ENCODE measurements at regions not wholly inside any gene's neighbourhood (a gene's known extent, or its start where the extent isn't known, plus 50 kb on each side); places are given as distances from the start of the nearest gene placed in this dataset.

DNA sequence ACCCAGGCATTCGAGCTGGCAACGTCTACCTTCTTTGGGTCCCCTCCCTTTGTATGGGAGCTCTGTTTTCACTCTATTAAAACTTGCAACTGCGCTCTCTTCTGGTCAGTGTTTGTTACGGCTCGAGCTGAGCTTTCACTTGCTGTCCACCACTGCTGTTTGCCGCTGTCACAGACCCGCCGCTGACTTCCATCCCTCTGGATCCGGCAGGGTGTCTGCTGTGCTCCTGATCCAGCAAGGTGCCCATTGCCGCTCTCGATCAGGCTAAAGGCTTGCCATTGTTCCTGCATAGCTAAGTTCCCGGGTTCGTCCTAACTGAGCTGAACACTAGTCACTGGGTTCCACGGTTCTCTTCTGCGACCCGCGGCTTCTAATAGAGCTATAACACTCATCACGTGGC, 183.5 kb upstream of the GALNTL6 start:
- no peak for FAIRE-seq

DNA sequence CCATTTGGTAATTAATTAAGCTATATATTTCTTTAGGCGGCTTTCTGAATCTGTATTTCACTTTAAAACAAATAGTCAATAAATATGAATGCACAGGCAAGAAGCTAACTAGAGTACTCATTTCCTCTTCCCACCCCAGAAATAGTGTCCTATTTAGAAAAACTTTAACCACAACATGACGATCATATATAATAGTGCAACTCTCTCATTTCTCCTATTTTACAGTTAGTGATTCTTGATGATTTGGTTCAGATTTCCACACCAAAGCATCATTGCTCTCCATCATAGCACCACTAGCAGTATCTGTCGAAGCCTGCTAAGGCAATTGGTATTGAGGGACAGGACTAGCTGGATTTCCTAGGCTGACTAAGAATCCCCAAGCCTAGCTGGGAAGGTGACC, 184.0 kb upstream of the GALNTL6 start:
- no peak for FAIRE-seq

DNA sequence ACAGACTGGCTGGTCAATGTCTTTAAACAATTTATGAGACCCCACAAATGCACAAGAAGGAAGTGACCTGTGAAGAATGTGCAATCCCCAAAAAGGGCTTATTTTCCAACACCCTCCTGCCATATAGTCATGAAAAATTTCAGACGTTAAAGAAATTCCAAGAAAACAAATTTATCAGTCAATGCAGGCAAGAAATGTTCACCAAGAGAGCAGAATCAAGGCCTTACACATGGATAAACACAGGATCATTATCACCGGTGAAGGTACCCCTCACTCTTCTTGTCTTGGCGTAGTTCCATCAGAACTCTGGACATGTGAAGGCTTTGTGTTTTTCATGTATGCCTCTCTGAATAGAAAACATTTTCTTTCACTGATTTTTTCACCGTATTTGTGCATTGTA, 186.7 kb upstream of the GALNTL6 start:
- FAIRE-seq: no peak

DNA sequence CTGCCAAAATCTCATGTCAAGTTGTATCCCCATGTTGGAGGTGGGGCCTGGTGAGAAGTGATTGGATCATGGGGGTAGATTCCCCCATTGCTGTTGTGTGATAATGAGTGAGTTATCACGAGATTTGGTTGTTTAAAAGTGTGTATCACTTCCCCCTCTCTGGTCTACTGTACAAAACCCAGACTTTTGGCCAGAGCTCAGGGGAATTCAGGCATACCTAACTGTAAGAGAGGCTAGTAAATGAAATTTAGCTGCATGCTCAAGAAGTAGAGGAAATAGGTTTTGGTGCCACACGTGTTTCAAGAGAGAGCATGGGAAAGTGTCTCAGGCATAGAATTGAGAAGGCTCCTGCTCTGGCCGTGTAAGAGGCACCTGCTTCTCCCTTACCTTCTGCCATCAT, 190.5 kb upstream of the GALNTL6 start:
- FAIRE-seq: no peak

DNA sequence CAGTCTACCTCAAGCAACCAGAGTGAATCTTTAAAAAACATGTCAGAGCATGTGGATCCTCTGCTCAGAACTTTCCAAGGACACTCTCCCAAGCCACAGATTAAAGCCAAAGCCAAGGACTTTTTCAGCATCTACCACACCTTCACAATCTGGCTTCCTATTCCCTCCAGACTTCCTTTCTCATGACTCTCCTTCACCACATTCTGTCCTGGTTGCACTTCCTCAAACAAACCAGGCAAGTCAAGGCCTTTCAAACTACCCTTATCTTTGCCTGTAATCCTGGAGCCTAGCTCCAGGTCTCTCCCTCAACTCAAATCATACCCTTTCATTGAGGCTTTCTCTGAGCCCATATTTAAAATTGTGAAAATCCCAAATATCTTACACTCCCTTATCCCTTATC, 191.6 kb upstream of the GALNTL6 start:
- no peak for FAIRE-seq

DNA sequence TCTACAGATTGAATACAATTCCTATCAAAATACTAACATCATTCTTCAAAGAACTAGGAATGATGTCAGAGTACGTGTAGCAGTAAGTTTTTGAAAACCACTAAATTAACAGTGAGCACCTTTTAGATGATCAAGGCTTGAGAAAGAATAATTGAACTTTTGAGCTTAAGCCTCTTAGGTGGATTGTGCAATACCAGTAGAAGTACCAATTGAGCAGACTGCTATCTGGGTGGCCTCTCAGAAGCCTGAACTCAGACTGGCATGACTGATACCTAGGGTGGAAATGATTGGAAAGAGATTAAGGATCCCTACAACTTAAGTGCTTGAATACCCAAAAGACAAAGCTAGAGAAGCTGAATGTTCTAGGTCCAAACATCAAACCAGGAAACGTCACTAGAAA, 200.3 kb upstream of the GALNTL6 start:
- no peak for FAIRE-seq

DNA sequence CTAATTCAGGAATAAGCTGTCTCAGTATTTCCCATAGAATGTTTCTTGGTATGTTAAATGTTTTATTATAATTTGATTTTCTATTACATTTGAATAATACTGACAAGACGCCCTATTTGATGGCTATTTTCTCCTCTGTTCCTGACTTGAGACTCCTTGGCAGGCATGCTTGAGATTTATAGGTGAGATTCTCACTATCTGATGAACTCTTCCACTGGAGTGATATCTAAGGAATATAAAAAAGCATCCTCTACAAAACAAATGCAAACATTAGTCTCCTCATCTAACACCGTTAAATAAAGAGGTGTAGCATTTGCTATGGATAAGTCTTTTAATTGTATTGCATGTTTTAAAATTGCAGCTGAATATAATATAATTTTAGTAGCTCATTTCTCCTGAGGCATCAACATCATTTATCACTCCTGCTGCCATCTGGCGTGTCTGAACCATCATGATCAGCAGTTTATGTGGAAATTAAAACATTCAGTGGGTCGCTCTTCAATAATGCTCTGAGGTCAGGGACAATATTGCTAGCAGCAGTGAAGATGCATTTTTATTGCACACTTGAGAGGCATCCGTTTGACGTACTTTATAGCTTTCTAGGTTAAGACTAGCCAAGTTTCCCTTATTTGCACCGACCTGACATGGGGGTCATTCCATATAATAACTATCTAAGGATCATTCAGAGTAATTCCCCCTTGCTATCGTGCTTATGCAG, 210.4 kb upstream of the GALNTL6 start:
- FAIRE-seq: no peak

DNA sequence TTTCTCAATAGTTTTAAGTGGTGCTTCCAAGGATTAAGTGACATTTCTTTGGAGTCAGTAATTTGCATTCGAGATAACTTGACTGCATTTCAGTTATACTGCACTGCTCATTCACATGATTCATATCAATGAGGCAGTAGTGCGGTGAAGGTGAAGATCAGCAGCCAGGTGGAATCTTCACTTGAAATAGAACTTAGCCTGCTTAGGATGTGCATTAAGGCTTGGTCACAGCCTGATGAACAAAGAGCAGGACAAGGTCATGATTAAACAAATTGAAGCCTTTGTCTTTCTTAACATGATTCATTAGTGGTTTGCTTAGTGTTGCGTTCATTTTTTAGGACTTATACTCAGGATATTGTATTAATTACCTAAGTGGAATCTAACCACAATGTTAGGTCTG, 212.1 kb upstream of the GALNTL6 start:
- FAIRE-seq: no peak

DNA sequence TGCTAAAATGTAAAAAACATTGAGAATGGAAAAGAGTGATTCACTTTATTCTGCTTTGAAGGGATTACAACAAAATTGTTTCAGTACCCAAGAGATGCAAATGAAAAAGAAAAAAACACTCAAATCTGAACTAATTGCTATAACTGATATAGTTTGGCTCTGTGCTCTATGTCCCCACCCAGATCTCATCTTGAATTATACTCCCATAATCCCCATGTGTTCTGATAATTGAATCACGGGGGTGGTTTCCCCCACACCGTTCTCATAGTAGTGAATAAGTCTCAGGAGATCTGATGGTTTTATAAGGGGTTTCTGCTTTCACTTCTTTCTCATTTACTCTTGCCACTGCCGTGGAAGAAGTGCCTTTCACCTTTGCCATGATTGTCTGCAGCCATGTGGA, 213.6 kb upstream of the GALNTL6 start:
- no peak for FAIRE-seq

DNA sequence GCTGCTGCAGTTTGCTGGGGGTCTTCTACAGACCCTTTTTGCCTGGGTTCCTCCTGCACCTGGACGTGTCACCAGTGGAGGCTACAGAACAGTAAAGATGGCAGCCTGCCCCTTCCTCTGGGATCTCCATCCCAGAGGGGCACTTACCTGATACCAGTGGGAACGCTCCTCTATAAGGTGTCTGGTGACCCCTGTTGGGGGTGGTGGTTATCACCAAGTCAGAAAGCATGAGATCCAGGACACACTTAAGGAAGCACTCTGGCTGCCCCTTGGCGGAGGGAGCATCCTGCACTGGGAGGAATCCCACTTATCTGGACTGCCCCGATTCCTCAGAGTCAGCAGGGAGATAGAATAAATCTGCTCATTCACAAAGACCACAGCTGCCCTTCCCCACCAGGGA, 218.9 kb upstream of the GALNTL6 start:
- FAIRE-seq: no peak

DNA sequence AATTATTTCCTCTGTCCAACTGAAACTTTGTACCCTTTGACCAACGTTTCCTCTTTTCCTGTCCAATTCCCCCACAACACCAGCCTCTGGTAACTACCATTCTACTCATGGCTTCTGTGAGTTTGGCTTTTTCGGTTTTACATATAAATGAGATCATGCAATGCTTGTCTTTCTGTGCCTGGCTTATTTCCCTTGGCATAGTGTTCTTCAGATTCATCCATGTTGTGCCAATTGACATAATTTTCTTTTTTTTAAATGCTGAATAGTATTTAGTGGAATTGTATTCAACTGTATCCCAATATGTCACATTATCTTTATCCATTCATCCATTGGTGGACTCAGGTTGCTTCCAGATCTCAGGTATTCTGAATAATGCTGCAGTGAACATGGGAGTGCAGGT, 222.5 kb upstream of the GALNTL6 start:
- no peak for FAIRE-seq

DNA sequence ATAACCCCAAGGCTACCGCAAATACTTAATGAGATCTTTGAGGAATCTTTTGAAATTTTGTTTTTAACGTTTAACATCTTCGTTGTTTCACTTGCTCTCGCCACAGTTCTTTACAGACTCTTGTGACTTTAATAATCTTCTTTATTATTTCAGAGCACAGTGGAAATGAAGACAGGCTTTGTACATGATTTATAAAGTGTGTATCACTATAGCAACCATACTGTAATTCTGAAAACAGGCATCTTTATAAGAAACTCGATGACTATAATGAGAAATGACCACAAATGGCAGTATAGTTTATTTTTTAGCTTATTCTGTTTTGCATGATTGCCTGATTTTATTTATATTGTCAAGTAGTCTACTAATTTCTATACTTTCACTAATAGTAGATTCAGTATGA, 224.4 kb upstream of the GALNTL6 start:
- no peak for FAIRE-seq

DNA sequence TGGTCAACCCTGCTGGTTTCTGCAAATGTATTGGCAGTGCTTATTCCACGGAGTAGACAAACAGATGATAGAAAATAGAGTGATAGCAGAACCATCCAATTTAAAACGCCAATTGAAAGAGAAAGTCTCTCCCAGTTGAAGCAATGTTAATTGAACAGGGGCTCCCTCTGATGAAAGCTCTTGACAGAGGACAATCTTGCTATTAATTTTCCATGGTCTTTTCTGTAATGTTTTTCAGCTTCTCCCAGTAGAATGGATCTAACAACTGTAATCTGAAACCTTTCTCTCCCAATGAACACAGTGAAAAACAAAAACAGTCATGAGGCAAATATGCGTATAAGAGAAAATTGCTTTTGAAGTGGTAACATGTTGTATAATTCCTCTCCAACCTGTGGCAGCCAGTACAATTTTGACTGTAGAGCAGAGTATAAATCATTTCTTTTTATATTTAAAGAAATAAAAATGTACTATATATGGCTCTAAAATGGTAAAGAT, 225.1 kb upstream of the GALNTL6 start:
- FAIRE-seq: no peak

DNA sequence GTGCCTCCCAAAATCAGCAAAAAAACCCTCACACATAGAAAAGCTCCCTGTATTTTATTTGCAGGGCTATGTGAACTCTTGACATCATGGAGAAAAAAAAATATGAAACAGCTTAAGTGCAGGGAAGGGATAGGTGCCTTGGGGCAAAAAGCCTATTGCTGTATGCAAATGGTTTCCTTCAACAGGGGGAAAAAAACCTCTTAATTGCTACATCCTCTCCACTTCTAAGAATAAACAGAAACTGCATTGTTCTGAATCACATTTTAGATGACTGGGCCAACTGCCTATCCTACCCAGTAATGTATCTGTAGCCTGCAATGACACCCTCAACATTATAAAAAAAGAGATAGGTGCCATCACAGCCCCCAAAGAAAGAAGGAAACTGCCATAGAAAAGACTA, 229.4 kb upstream of the GALNTL6 start:
- no peak for FAIRE-seq

DNA sequence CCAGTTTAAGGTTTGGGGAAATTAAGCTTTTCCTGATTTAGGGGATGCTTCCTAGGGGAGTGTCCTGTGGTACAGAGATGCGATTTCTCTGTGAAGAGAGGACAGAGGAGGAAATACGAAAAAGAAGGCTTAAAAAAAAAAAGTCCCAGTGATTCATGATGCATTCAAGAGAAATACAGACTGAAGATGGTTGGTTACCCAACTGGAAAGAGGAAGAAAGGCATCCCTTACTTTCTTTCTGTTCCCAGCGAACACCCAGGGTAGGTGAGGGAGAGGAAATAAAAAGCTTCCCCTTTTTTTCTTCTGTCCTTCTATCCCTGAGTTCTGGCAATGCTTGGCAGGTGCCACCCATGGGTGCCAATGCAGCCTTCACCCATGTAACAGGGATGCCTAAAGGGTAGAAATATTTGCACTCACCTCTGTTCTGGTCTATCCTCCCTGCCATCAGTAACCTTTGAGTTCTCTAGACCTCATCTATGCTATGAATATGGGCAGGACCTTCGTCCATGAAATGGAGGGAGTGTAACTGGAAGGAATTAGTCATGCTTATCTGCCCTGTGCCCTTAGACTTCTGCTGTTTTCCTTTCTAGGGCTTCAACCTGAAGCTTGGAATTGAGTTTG, 230.1 kb upstream of the GALNTL6 start:
- FAIRE-seq: no peak

DNA sequence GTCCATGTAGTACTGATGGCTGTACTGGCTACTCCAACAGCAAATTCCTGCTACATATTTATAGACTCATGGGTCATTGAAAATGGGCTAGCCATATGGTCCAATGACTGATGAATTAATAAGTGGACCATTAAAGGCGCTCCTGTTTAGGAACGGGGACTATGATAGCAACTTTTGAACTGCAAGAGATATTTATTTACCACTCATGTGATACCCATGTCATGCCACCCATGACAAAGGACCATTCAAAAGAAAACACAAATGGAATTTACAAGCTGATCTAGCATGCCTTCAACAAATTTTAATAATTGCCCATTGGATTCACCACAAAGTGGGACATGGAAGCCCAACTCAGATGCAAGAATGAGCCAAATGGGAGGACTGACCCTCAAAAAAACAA, 240.0 kb upstream of the GALNTL6 start:
- no peak for FAIRE-seq

DNA sequence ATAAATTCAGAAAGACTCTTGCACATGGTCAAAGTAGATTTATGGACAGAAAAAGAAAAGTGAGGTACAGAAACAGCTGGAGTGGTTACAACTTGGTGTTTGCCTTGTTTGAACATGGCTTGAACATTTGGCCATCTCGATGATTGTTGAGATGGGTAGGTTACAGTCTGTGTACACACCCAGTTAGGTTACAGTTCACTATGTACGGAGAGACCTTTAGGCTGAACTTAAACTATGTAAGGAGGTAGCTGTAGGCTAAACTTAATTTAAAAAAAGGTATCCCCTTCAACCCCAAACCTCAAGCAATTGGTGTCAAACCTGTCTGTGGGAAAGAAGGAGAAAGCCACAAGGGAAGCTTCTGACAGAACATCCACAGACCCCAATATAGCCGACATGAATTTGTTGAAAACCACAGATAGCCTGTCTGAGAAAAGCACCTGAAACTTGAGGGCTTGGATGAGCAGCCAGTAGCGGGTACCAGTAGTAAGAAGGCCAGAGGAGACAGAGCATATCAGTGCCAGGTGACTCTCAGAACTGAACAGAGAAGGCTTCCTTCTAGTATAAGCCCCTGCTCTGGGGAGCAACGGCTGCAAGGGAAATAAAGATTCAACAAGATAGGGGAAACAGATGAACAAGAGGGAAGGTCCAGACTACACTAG, 247.9 kb upstream of the GALNTL6 start:
- FAIRE-seq: no peak

DNA sequence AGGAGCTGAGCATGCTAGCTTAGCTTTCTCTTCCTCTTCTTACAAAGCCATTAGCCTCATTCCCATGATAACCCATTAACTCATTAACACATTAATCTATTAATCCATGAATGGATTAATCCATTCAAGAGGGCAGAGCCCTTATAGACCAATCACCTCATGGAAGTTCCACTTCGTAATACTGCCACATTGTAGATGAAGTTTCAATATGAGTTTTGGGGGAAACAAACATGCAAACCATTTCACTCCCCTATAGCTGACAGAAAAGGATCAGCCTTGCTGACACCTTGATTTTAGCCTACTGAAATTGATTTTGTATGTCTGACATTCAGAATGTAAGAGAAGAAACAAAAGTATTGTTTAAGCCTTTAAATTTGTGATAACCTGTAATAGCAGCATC, 251.8 kb upstream of the GALNTL6 start:
- no peak for FAIRE-seq

DNA sequence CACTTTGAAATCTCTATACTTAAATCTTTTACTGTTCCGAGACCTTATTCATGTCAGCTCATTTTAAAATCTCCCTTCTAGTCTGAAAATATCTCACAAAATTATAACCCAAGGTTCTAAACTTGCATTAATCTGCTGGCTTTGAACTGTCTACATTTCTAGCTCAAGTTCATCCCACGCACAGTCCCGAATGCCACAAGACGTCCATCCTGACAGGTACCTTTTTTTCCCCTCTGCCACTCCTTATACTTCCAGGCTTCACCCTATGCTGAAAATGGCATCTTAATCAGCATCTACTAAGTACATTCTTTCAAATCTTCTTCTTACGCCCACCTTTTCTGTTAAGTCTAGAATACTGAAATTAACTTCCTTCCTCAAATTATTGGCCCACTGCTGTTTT, 259.2 kb upstream of the GALNTL6 start:
- no peak for FAIRE-seq

DNA sequence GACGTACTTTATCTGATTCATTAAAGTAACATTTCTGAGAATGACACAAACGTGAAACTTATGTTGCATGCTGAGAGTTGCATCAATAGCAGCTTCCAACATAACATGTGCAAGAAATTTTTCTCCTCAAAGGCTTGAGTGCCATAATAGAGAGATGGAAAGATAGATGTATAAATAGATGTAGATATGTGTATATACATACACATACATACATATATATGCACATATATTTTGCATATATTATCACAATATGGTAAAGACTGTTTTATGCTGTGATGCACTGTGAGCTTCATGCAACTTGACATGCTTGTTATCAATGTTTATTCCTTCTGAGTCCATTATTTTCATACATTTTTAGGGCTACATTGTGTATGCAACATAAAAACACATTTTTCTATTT, 270.6 kb upstream of the GALNTL6 start:
- no peak for FAIRE-seq

DNA sequence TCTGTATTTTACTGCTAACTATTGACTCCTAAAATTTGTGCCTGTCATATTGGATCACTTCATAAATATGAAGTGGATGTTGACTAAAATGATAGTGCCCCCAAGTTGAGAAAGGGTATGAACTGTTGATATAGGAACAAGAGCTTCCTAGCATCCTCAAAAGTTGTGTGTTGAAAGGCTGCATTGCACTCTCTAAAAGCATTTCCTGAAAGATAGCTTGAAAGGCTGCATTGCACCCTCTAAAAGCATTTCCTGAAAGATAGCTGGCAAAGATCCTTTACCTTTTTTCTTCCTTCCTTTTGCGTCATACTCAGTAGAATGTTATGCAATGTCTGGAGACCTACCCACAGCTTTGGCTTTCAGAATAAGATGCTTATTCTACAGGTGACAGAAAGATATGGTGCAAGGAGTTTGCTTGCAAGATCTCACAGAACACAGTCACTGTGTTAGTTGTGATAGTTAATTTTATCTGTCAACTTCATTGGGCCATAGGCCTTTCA, 274.6 kb upstream of the GALNTL6 start:
- FAIRE-seq: no peak

DNA sequence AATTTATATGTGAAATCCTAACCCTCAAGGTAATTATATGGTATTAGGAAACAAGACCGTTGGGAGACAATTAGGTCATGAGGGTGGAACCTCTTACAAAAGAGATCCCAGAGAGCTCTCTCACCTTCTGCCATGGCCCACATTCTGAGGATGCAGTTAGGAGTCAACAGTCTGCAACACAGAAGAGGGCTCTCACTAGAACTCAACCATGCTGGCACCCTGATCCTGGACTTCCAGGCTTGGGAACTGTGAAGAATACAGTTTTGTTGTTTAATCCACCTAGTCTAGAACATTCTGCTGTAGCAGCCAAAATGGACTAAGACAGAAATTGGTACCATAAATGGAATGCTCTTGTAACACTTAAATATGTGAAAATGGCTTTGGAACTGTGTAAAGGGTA, 278.8 kb upstream of the GALNTL6 start:
- FAIRE-seq: no peak

DNA sequence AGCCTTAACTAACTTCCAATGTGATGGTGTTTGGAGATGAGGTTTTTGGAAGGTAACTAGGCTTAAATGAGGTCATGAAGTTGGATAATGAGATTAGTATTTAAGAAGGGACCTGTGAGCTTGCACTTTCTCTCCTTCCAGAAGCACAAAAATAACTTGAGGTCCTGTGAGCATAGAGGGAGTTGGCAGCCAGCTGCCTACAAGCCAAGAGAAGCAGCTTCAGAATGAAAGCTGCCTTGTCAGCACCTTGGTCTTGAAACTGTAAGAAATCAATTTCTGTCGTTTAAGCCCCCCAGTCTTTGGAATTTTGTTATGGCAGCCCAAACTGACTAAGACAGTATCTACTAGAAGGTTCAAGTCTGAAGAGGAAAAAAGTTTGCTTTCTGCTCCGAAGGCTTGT, 280.2 kb upstream of the GALNTL6 start:
- no peak for FAIRE-seq

DNA sequence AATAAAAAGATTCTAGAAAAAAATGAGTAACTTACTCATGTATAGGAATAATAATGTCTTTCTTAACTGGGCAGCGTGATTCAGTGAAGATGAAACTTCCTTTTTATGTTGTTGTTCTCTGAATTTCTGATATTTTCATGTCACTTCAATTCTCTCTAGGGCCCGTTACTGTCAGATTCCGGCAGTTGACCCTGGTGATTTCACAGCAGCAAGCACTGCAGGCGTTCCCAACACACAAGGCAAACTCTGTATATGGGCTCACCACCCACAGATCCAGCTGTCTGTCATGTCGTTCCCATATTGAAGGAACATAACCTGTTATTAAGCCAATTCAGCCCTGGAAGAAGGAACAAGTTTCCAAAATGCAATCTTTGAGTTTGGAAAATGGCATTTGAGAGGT, 288.3 kb upstream of the GALNTL6 start:
- no peak for FAIRE-seq

All from colon (tissue), 2 donors.